Sigmoid colon (tissue), 6 donors: ENCODE measurements at regions not wholly inside any gene's neighbourhood (a gene's known extent, or its start where the extent isn't known, plus 50 kb on each side); places are given as distances from the start of the nearest gene placed in this dataset.

Source experiments
- DNase-seq: peaks from one replicate; pipeline ENCODE4 v3.0.0-alpha.2; 2019
- H3K27ac ChIP-seq, 4 donors: fragments of 200-600 bp; sonication (generic); one replicate each; pipeline ENCODE4 v1.5.1; 2016 to 2019; ENCODE audit warnings: mild to moderate bottlenecking in 1 of 4
- H3K27me3 ChIP-seq, 3 donors: fragments of 200-600 bp; sonication (generic); one replicate each; pipeline ENCODE4 v1.5.1; 2019; ENCODE audit warnings: mild to moderate bottlenecking in 1 of 3
- H3K36me3 ChIP-seq, 4 donors: fragments of 200-600 bp; sonication (generic); one replicate each; pipeline ENCODE4 v1.5.1; 2016 to 2019
- H3K4me1 ChIP-seq, 4 donors: fragments of 200-600 bp; sonication (generic); one replicate each; pipeline ENCODE4 v1.5.1; 2017 to 2019
- H3K4me3 ChIP-seq, 4 donors: fragments of 200-600 bp; sonication (generic); one replicate each; pipeline ENCODE4 v1.5.1; 2017 to 2019; ENCODE audit warnings: mild to moderate bottlenecking in 2 of 4, moderate library complexity in 1 of 4
- H3K9me3 ChIP-seq, 4 donors: fragments of 200-600 bp in 3 of 4; sonication (generic) in 3 of 4; one replicate each; pipeline versions ENCODE4 v1.5.1 to v1.6.1; 2013 to 2019
- EP300 ChIP-seq, 4 donors: sonication (generic); formaldehyde crosslinking; IDR thresholded peaks; one replicate each; pipeline ENCODE4 v1.6.1; 2017; ENCODE audit warnings: antibody characterized with exemption in 4 of 4
- POLR2A ChIP-seq, 2 donors: fragments of 450-650 bp; IDR thresholded peaks; one replicate each; pipeline ENCODE4 v1.6.1; 2016; ENCODE audit warnings: antibody characterized with exemption in 2 of 2, mild to moderate bottlenecking in 2 of 2, moderate library complexity in 2 of 2
- POLR2AphosphoS5 ChIP-seq, 4 donors: sonication (generic); formaldehyde crosslinking; IDR thresholded peaks; one replicate each; pipeline ENCODE4 v1.6.1; 2017; ENCODE audit warnings: antibody characterized with exemption in 4 of 4
- WGBS, 2 donors: extraction: QIAGEN DNeasy Blood & Tissue Kit; methylation state at CpG; one replicate each; pipeline ENCODE4 v1.1.7; 2013; 5-methylcytosine and 5-hydroxymethylcytosine counted together
- intact Hi-C: fragments of 100-400 bp; cut with DNase I; formaldehyde crosslinking; loops from one replicate; pipeline ENCODE4 v1.15.1; 2023
- TF ChIP-seq, protein P1 (sequence below), 4 experiments: fragments of 450-650 bp in 3 of 4; fragments of 200-600 bp in 1 of 4; IDR thresholded peaks; one replicate each; pipeline ENCODE4 v1.5.1; 2016 to 2019; ENCODE audit warnings: antibody characterized with exemption in 4 of 4, mild to moderate bottlenecking in 3 of 4, moderate library complexity in 2 of 4
- donor health status: healthy with polysubstance abuse.
- donor health status: healthy.

DNA sequence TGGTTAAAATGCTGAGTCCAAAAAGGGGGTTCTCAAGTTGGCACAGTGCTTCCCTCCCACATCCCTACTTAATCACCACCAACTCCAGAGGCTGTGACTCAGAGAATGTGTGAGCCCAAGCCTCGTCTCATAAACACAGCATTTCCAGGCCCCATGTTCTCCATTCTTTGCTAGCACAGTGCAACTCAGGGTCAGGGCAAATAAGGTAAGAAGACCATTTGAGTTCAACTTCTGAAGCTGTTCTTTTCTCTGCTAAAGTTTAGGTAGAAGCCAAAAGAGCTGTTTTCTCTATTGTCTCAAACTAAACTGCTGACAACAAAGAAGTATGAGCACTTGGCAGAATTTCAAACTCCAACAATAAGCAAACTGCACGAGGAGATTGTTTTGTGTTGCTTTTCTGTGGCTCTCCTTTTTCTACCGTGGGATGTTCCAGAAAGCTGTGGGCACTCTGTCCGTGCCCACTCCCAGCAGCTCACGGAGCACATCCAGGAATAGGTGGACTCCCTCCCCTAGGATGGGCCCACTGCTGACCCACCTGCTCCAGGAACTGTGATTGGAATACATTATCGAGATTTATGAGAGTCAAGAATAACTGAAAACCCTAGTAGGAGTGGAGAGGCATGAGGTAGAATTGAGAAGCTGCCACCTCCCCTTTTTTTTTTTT, 494.3 kb downstream of the COG6 start:
- intact Hi-C loops, result no loop called here
- 59 to 70% methylated on average over 6 of the region's 6 CpGs for WGBS, 2 donors
- TF ChIP-seq, protein P1, sequence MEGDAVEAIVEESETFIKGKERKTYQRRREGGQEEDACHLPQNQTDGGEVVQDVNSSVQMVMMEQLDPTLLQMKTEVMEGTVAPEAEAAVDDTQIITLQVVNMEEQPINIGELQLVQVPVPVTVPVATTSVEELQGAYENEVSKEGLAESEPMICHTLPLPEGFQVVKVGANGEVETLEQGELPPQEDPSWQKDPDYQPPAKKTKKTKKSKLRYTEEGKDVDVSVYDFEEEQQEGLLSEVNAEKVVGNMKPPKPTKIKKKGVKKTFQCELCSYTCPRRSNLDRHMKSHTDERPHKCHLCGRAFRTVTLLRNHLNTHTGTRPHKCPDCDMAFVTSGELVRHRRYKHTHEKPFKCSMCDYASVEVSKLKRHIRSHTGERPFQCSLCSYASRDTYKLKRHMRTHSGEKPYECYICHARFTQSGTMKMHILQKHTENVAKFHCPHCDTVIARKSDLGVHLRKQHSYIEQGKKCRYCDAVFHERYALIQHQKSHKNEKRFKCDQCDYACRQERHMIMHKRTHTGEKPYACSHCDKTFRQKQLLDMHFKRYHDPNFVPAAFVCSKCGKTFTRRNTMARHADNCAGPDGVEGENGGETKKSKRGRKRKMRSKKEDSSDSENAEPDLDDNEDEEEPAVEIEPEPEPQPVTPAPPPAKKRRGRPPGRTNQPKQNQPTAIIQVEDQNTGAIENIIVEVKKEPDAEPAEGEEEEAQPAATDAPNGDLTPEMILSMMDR (IDR thresholded peaks at IDR 0.05), result no peak
- TF ChIP-seq POLR2AphosphoS5 (IDR thresholded peaks at IDR 0.05) (peak; percentile 24 to 82 (median 80)), EP300 (IDR thresholded peaks at IDR 0.05) (peak in 3 of 4 donors; percentile 63 to 77 (median 75)), POLR2A (IDR thresholded peaks at IDR 0.05) (no peak)
- Histone ChIP-seq H3K27me3 (no peaks in the 10 kb centered on the region), H3K4me3 (no peak overlapping the region), H3K27ac (peak overlapping the region; percentile 74 to 90 (median 78)), H3K9me3 (no peaks in the 10 kb centered on the region), H3K4me1 (peaks cover 0 to 44% (median 31%) of the 10 kb centered on the region in 4 donors), H3K36me3 (no peaks in the 10 kb centered on the region)
- peak; percentile 79 for DNase-seq

DNA sequence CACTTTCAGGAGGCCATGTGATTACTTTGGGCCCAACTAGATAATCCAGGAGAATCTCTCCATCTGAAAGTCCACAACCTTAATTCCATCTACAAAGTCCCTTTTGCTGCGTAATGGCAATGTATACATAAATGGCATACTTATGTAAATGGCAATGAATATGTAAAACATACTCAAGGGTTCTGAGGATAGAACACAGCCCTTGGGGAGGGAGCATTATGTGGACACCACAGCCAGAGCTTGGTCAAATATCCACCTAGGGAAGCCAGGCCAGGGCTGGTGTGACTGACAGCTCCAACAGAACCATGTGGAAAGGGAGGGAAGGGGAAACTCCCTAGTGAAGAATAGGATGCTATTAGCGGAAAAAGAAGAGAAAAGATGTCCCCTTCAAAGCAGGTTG, 496.2 kb downstream of the COG6 start:
- H3K4me1 ChIP-seq, result peaks cover 0 to 44% (median 31%) of the 10 kb centered on the region in 4 donors
- intact Hi-C loops, result no loop called here
- no peak for TF ChIP-seq POLR2A (IDR thresholded peaks at IDR 0.05)
- TF ChIP-seq, protein P1 (IDR thresholded peaks at IDR 0.05), result no peak
- no peak for TF ChIP-seq POLR2AphosphoS5 (IDR thresholded peaks at IDR 0.05)
- TF ChIP-seq EP300 (IDR thresholded peaks at IDR 0.05), result no peak
- WGBS, 2 donors, result 97% methylated on average over 2 of the region's 2 CpGs
- DNase-seq, result no peak
- no peak overlapping the region for H3K4me3 ChIP-seq
- H3K9me3 ChIP-seq, result no peaks in the 10 kb centered on the region
- H3K36me3 ChIP-seq, result no peaks in the 10 kb centered on the region
- peak overlapping the region in 1 of 4 donors; percentile 90 for H3K27ac ChIP-seq
- no peaks in the 10 kb centered on the region for H3K27me3 ChIP-seq

DNA sequence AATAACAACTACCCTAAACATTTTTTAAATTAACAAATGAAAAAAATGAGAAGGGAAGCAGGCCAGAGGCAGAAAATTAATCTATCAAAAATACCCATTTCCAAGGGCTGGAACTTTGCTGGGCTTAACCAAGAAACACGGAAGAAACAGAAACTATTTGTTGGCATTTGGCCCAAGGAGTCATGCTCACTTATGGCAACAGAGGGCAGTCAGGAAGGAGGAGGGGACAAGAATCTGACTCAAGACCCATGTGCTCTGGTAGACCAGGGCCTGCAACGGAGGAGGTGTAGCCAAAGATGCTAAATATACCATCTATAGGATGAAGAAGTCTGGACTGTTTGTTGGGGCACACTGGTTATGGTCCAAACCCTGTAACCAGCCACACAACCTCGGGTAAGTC, 496.7 kb downstream of the COG6 start:
- no peaks in the 10 kb centered on the region for H3K9me3 ChIP-seq
- no peak overlapping the region for H3K27ac ChIP-seq
- H3K4me3 ChIP-seq, result no peak overlapping the region
- TF ChIP-seq POLR2AphosphoS5 (IDR thresholded peaks at IDR 0.05), result peak in 1 of 4 donors; percentile 36
- TF ChIP-seq, protein P1 (IDR thresholded peaks at IDR 0.05), result no peak
- WGBS, 2 donors, result 75 to 86% methylated on average over 3 of the region's 3 CpGs
- H3K27me3 ChIP-seq, result no peaks in the 10 kb centered on the region
- intact Hi-C loops, result no loop called here
- H3K36me3 ChIP-seq, result no peaks in the 10 kb centered on the region
- peaks cover 0 to 44% (median 31%) of the 10 kb centered on the region in 4 donors for H3K4me1 ChIP-seq
- no peak for DNase-seq

DNA sequence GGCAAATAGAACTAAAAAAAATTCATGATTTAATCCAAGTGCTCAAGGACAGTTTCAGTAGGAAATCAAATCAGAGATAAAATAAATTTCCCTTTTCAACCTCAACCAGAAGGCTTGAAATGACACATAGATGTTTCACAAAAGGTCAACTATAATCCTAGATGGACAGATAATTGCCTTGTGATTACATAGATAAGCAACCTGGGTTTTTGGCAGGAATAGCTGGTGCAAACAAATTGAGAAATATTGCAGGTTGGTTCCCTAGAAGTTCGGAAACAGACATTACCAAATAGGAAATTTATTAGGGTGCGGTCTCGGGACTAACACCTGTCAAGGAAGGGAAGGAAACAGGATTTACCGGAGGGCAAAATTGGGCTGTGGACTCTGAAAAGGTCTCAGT, 497.5 kb downstream of the COG6 start:
- Histone ChIP-seq H3K4me1 (peaks cover 0 to 44% (median 31%) of the 10 kb centered on the region in 4 donors), H3K36me3 (no peaks in the 10 kb centered on the region), H3K9me3 (no peaks in the 10 kb centered on the region), H3K27ac (no peak overlapping the region), H3K27me3 (no peaks in the 10 kb centered on the region), H3K4me3 (no peak overlapping the region)
- WGBS, 2 donors, result 82 to 90% methylated on average over 4 of the region's 4 CpGs
- TF ChIP-seq EP300 (IDR thresholded peaks at IDR 0.05) (no peak), POLR2A (IDR thresholded peaks at IDR 0.05) (no peak), POLR2AphosphoS5 (IDR thresholded peaks at IDR 0.05) (no peak)
- TF ChIP-seq, protein P1 (IDR thresholded peaks at IDR 0.05), result no peak
- intact Hi-C loops, result no loop called here
- DNase-seq, result no peak

DNA sequence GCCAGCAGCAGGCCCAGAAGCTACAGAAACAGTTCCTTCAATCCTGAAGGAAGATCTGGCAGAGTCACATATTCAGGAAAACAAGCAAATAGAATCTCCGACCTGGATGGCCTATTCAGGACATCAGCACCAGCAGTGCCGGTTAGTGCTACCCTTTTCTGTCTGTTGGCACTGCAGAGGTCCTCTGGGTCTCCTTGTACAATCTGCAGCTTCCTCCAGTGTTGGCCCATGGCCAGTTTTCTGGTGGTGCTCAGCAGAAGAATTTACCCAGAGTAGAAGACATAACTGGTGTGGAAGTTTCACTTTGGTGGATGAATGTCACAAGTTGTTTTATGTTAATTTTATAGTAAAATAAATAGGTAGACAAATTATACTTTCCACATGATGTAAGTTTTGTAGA, 498.1 kb downstream of the COG6 start:
- no peak for TF ChIP-seq EP300 (IDR thresholded peaks at IDR 0.05)
- TF ChIP-seq, protein P1 (IDR thresholded peaks at IDR 0.05), result no peak
- no peak for TF ChIP-seq POLR2A (IDR thresholded peaks at IDR 0.05)
- no peak for TF ChIP-seq POLR2AphosphoS5 (IDR thresholded peaks at IDR 0.05)
- intact Hi-C loops, result no loop called here
- Histone ChIP-seq H3K36me3 (no peaks in the 10 kb centered on the region), H3K4me1 (peaks cover 0 to 40% (median 29%) of the 10 kb centered on the region in 4 donors), H3K4me3 (no peak overlapping the region), H3K9me3 (no peaks in the 10 kb centered on the region), H3K27ac (no peak overlapping the region), H3K27me3 (no peaks in the 10 kb centered on the region)
- 82 to 90% methylated on average over 2 of the region's 2 CpGs for WGBS, 2 donors
- no peak for DNase-seq
